SU-DHL-6 (cell line): ENCODE measurements at regions not wholly inside any gene's neighbourhood (a gene's known extent, or its start where the extent isn't known, plus 50 kb on each side); places are given as distances from the start of the nearest gene placed in this dataset.

ENCODE experiments used
- CTCF ChIP-seq: fragments of 200-600 bp; sonication (generic); IDR thresholded peaks from one replicate; pipeline ENCODE4 v1.5.1; 2017; ENCODE audit warnings: antibody characterized with exemption, mild to moderate bottlenecking, low read length, moderate library complexity; ENCODE audit not compliant: insufficient read depth, poor library complexity, severe bottlenecking
- EZH2phosphoT487 ChIP-seq: fragments of 200-600 bp; sonication (generic), shearing (Covaris generic); conservative IDR thresholded peaks from 2 replicates; pipeline ENCODE4 v1.6.1; 2018; ENCODE audit warnings: mild to moderate bottlenecking, antibody characterized with exemption, low read length, moderate library complexity, mixed read lengths

GRCh38 chr4:122973465-122973864 is 51.1 kb upstream of the NUDT6 start:
- no peak for TF ChIP-seq CTCF
- TF ChIP-seq EZH2phosphoT487: no peak
